ENCODE measurements at regions not wholly inside any gene's neighbourhood (a gene's known extent, or its start where the extent isn't known, plus 50 kb on each side); places are given as distances from the start of the nearest gene placed in this dataset.

DNA sequence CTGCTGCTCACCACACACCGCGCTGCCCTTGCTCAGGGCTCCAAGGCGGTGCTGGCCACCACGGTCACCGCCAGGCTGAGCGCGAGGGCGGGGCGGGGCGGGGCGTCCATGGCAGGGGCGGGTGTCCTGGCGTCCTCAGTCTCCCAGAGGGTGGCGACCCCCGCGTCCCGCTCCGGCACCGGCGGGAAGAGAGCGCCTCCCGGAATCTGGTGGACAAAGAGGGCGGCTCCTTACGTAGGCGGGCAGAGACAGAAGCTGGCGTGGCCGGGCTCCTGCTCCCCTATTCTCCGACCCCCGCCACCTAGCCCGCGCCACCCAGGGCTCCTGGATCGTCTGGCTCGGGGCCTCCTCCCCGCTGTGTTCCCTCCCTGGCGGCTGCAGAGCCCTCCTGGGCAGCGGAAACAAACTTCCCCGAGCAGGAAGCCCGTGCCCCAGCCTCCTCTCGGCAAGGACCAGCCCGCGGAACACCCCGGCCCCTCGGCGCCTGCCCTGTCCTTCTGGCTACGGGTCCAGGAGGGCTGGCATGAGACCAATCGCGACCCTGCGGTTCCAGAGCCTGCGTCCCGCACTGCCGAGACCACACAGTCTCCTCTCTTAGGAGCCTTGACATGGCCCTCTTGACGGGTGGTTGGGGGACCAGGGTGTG lies 133.8 kb upstream of the ZNF92 start:
- TF ChIP-seq POLR2A (IDR thresholded peaks at IDR 0.05) (no peak), EP300 (IDR thresholded peaks at IDR 0.05) (no peak)
- TF ChIP-seq, protein P1, sequence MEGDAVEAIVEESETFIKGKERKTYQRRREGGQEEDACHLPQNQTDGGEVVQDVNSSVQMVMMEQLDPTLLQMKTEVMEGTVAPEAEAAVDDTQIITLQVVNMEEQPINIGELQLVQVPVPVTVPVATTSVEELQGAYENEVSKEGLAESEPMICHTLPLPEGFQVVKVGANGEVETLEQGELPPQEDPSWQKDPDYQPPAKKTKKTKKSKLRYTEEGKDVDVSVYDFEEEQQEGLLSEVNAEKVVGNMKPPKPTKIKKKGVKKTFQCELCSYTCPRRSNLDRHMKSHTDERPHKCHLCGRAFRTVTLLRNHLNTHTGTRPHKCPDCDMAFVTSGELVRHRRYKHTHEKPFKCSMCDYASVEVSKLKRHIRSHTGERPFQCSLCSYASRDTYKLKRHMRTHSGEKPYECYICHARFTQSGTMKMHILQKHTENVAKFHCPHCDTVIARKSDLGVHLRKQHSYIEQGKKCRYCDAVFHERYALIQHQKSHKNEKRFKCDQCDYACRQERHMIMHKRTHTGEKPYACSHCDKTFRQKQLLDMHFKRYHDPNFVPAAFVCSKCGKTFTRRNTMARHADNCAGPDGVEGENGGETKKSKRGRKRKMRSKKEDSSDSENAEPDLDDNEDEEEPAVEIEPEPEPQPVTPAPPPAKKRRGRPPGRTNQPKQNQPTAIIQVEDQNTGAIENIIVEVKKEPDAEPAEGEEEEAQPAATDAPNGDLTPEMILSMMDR (IDR thresholded peaks at IDR 0.05) = no peak

Data from ovary (tissue), 3 donors.